OCI-LY1 (cell line): ENCODE measurements at regions not wholly inside any gene's neighbourhood (a gene's known extent, or its start where the extent isn't known, plus 50 kb on each side); places are given as distances from the start of the nearest gene placed in this dataset.

Experiments
- H2AFZ ChIP-seq: fragments of 200-600 bp; sonication (generic), shearing (Covaris generic); 2 replicates; pipeline ENCODE4 v1.6.0; 2014; ENCODE audit warnings: antibody characterized with exemption, mild to moderate bottlenecking, low read length
- H3F3A ChIP-seq: fragments of 200-600 bp; sonication (generic), shearing (Covaris generic); 2 replicates; pipeline ENCODE4 v1.6.0; 2014; ENCODE audit warnings: mild to moderate bottlenecking, antibody characterized with exemption, low read length, moderate library complexity; ENCODE audit not compliant: insufficient read depth
- H3K27ac ChIP-seq: fragments of 200-600 bp; sonication (generic); 2 replicates; pipeline ENCODE4 v1.5.1; 2014; ENCODE audit warnings: low read length, mixed run types, mild to moderate bottlenecking, low read depth; ENCODE audit not compliant: poor library complexity, severe bottlenecking
- H3K27me3 ChIP-seq: fragments of 200-600 bp; sonication (generic); 2 replicates; pipeline ENCODE4 v1.6.0; 2014; ENCODE audit warnings: antibody characterized with exemption, mild to moderate bottlenecking, low read length, moderate library complexity; ENCODE audit not compliant: insufficient read depth
- H3K36me3 ChIP-seq: fragments of 200-600 bp; sonication (generic); 2 replicates; pipeline ENCODE4 v1.6.1; 2014; ENCODE audit warnings: mild to moderate bottlenecking, antibody characterized with exemption, low read length, moderate library complexity, mixed read lengths; ENCODE audit not compliant: insufficient read depth
- H3K4me1 ChIP-seq: fragments of 200-600 bp; sonication (generic); 2 replicates; pipeline ENCODE4 v1.5.1; 2014; ENCODE audit warnings: mild to moderate bottlenecking, low read length, moderate library complexity; ENCODE audit not compliant: insufficient read depth, severe bottlenecking
- H3K4me2 ChIP-seq: fragments of 200-600 bp; sonication (generic), shearing (Covaris generic); 2 replicates; pipeline ENCODE4 v1.6.1; 2014; ENCODE audit warnings: low read length
- H3K4me3 ChIP-seq: fragments of 200-600 bp; sonication (generic); 2 replicates; pipeline ENCODE4 v1.5.1; 2014; ENCODE audit warnings: low read length, low read depth, mild to moderate bottlenecking, mixed read lengths; ENCODE audit not compliant: poor library complexity, severe bottlenecking
- H3K79me2 ChIP-seq: fragments of 200-600 bp; shearing (Covaris generic); 2 replicates; pipeline ENCODE4 v1.6.1; 2016; ENCODE audit warnings: mixed run types, low read length, mixed read lengths; ENCODE audit not compliant: insufficient read depth
- H3K9ac ChIP-seq: fragments of 200-600 bp; sonication (generic), shearing (Covaris generic); 2 replicates; pipeline ENCODE4 v1.6.1; 2014; ENCODE audit warnings: mild to moderate bottlenecking, low read length, mixed read lengths
- H3K9me2 ChIP-seq: fragments of 200-600 bp; sonication (generic), shearing (Covaris generic); 2 replicates; pipeline ENCODE4 v1.6.1; 2014; ENCODE audit warnings: low read depth, mild to moderate bottlenecking, low read length, mixed read lengths
- H3K9me3 ChIP-seq: fragments of 200-600 bp; shearing (Covaris generic); 2 replicates; pipeline ENCODE4 v1.6.1; 2014; ENCODE audit warnings: low read length, mixed read lengths
- H4K20me1 ChIP-seq: fragments of 200-600 bp; sonication (generic), shearing (Covaris generic); 2 replicates; pipeline ENCODE4 v1.6.0; 2016; ENCODE audit warnings: mild to moderate bottlenecking, low read length; ENCODE audit not compliant: insufficient read depth
- EZH2 ChIP-seq: fragments of 200-600 bp; sonication (generic), shearing (Covaris generic); IDR thresholded peaks from 2 replicates; pipeline ENCODE4 v1.8.0; 2017; ENCODE audit warnings: borderline replicate concordance, mixed run types, mild to moderate bottlenecking, antibody characterized with exemption, low read length, moderate library complexity, mixed read lengths
- TF ChIP-seq, protein P1 (sequence below): fragments of 200-600 bp; sonication (generic), shearing (Covaris generic); IDR thresholded peaks from 2 replicates; pipeline ENCODE4 v1.5.1; 2017; ENCODE audit warnings: mild to moderate bottlenecking, antibody characterized with exemption, low read length, moderate library complexity, mixed read lengths

DNA sequence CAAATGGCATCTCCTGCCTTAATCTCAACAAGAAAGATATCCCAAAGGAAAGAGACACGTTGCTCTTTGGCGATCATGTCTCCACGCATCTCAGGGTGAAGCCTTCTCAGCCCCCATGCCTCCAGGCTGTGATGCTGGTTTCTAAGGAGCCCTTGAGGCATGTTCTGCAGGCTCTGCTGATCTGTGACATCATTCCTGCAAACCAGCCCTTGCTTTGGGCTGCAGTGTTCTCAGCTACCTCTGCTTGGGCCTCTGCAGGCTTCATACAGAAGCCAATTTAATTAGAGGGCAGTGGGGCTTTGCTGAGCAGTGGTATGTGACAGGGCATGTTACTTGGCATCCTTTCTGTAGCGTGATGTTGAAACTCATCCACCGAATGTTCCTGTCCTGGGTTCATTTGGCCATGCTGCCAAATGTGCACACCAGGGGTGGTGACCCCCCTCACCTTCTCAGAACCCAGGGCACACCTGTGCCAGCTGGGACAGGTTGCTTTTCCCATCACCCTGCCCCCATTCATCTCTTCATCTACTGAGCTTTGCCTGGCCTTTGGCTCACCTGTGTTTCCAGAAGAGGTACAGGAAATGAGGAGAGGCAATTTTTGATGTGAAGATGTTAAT is 230.9 kb downstream of the TEX29 start:
- H3K4me1 ChIP-seq = no peaks in the 10 kb centered on the region
- H3K9me2 ChIP-seq = no peaks in the 10 kb centered on the region
- H3K9ac ChIP-seq = no peak overlapping the region
- H3K4me2 ChIP-seq = no peak overlapping the region
- no peaks in the 10 kb centered on the region for H3K79me2 ChIP-seq
- no peaks in the 10 kb centered on the region for H4K20me1 ChIP-seq
- TF ChIP-seq EZH2 = no peak
- TF ChIP-seq, protein P1, sequence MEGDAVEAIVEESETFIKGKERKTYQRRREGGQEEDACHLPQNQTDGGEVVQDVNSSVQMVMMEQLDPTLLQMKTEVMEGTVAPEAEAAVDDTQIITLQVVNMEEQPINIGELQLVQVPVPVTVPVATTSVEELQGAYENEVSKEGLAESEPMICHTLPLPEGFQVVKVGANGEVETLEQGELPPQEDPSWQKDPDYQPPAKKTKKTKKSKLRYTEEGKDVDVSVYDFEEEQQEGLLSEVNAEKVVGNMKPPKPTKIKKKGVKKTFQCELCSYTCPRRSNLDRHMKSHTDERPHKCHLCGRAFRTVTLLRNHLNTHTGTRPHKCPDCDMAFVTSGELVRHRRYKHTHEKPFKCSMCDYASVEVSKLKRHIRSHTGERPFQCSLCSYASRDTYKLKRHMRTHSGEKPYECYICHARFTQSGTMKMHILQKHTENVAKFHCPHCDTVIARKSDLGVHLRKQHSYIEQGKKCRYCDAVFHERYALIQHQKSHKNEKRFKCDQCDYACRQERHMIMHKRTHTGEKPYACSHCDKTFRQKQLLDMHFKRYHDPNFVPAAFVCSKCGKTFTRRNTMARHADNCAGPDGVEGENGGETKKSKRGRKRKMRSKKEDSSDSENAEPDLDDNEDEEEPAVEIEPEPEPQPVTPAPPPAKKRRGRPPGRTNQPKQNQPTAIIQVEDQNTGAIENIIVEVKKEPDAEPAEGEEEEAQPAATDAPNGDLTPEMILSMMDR = no peak
- no peaks in the 10 kb centered on the region for H3K36me3 ChIP-seq
- no peaks in the 10 kb centered on the region; the same call in 1 of the 2 replicates for H3K27me3 ChIP-seq
- H2AFZ ChIP-seq = no peak overlapping the region
- H3K27ac ChIP-seq = no peak overlapping the region
- no peaks in the 10 kb centered on the region for H3F3A ChIP-seq
- H3K9me3 ChIP-seq = no peaks in the 10 kb centered on the region
- no peak overlapping the region for H3K4me3 ChIP-seq

DNA sequence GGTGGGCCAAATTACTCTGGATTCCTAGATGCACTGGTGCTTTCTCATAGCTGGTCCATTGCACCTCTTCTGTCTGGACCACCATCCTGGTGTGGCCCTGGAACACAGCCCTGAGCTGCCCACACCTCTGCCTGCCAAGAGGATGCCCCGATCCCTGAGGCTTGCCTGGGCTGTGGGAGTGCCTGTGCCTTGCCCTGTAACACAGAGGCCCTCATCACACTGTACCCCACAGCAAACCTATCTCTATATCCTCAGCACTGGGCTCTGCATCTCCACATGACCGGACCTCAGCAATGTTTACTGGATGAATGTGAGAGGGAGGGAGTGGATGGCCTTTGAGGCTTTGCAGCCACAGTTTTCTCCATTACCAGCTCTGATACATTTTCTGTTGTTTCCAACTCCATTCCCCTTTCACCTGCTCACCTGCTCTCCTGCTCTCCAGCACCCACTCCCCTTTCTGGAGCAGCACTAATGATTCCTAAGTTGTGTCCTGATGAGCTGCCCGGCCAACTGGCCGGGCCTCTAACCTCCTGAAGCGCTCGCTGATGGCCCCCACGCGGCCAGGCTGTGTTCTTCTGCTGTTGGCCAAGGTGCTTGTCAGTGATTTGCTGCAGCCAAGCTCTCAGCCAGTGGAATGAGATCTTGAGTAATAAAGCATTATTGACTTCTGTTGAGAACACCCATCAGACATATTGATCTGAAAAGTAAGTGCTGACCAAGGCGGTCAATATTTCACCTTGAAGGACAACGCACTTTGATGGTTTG is 232.6 kb downstream of the TEX29 start:
- Histone ChIP-seq H3K36me3 (no peaks in the 10 kb centered on the region), H2AFZ (no peak overlapping the region), H3F3A (no peaks in the 10 kb centered on the region), H3K4me1 (no peaks in the 10 kb centered on the region), H3K9me2 (no peaks in the 10 kb centered on the region), H4K20me1 (no peaks in the 10 kb centered on the region), H3K4me2 (no peak overlapping the region), H3K9ac (no peak overlapping the region), H3K79me2 (no peaks in the 10 kb centered on the region), H3K4me3 (no peak overlapping the region), H3K27me3 (no peaks in the 10 kb centered on the region; the same call in 1 of the 2 replicates), H3K27ac (no peak overlapping the region), H3K9me3 (no peaks in the 10 kb centered on the region)
- no peak for TF ChIP-seq EZH2
- TF ChIP-seq, protein P1 = no peak

DNA sequence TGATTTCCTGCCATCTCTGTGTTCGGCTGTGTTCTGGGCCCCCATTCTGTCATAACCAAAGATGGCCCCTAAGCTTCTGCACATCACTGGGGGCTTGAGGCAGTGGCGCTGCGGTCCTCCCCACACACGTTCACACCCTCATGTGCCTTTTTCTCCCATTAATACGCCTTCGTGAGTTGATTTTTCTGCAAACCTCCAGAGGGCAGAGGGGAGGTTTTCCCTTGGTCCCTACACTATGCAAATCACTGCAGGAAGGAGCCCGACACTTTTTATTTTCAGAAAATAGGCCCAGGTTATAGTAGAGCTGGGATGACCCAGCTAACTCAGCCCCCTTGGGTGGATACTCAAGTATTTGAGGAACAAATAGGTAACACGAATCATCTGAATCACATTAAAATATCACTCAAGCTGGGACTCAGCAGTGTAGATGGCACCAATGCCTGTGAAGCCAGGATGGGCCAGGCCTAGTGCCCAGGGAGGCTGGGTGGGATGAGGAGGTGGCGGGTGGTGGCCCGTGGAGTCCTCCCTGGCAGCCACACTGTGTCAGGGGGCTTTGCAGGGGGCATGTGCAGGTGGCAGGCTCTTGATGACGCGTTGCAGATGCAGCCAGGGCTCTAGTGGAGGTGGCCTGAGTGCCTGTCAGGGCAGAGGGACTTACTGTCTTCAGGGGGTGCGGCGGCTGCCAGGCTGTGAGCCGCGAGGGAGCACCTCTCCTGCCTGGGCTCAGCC is 234.3 kb downstream of the TEX29 start:
- Histone ChIP-seq H3K9ac (no peak overlapping the region), H3K9me3 (no peaks in the 10 kb centered on the region), H3K4me1 (no peaks in the 10 kb centered on the region), H3K9me2 (no peaks in the 10 kb centered on the region), H4K20me1 (no peaks in the 10 kb centered on the region), H3K27ac (no peak overlapping the region), H2AFZ (no peak overlapping the region), H3K4me3 (no peak overlapping the region), H3K36me3 (no peaks in the 10 kb centered on the region), H3K79me2 (no peaks in the 10 kb centered on the region), H3K27me3 (peaks cover 4% of the 10 kb centered on the region; the same call in 1 of the 2 replicates), H3K4me2 (no peak overlapping the region), H3F3A (no peaks in the 10 kb centered on the region)
- TF ChIP-seq, protein P1 = no peak
- TF ChIP-seq EZH2 = no peak
